ENCODE measurements at regions not wholly inside any gene's neighbourhood (a gene's known extent, or its start where the extent isn't known, plus 50 kb on each side); places are given as distances from the start of the nearest gene placed in this dataset.
"Not testable (repeated sequence)": the region's sequence is repeated elsewhere in the genome, so short reads cannot be mapped to it uniquely, and the experiment has no call there.

- no peaks in the 10 kb centered on the region for H3K36me3 Mint-ChIP-seq (ENCODE audit: insufficient read depth)
- no peak for ATAC-seq (replicated peaks)
- H3K27ac Mint-ChIP-seq: no peak overlapping the region
Measured at GRCh38 chr19:32053861-32054260, 291.5 kb upstream of the ZNF507 start.

GRCh38 chr19:32058131-32058530, 287.3 kb upstream of the ZNF507 start:
- peaks cover under 1 to 1% of the 10 kb centered on the region in 2 donors for H3K9me3 Mint-ChIP-seq
- ATAC-seq (replicated peaks) (no peak), DNase-seq (no peak)
- H3K4me3 Mint-ChIP-seq: no peak overlapping the region
- no peaks in the 10 kb centered on the region for H3K36me3 Mint-ChIP-seq (ENCODE audit: insufficient read depth)
- H3K27me3 Mint-ChIP-seq: peaks cover 0 to 6% of the 10 kb centered on the region in 2 donors
- H3K27ac Mint-ChIP-seq: no peak overlapping the region
- no peaks in the 10 kb centered on the region for H3K4me1 Mint-ChIP-seq (ENCODE audit: low read depth in 2 of 2)

More at GRCh38 chr19:32053861-32054260, 291.5 kb upstream of the ZNF507 start:
- H3K4me3 Mint-ChIP-seq: no peak overlapping the region
- no peak for DNase-seq
- no peaks in the 10 kb centered on the region for H3K4me1 Mint-ChIP-seq (ENCODE audit: low read depth in 2 of 2)
- peaks cover 1 to 8% of the 10 kb centered on the region in 2 donors for H3K9me3 Mint-ChIP-seq
- peaks cover 9 to 15% of the 10 kb centered on the region in 2 donors for H3K27me3 Mint-ChIP-seq

- Mint-ChIP-seq H3K27ac (no peak overlapping the region), H3K36me3 (ENCODE audit: insufficient read depth) (no peaks in the 10 kb centered on the region), H3K4me1 (ENCODE audit: low read depth in 2 of 2) (no peaks in the 10 kb centered on the region), H3K9me3 (peaks cover 0 to 1% of the 10 kb centered on the region in 2 donors), H3K4me3 (no peak overlapping the region), H3K27me3 (peaks cover 0 to 6% of the 10 kb centered on the region in 2 donors)
- ATAC-seq (replicated peaks) (no peak), DNase-seq (no peak)
Measured at GRCh38 chr19:32061315-32061714, 284.1 kb upstream of the ZNF507 start.

GRCh38 chr19:32063601-32064000, 281.8 kb upstream of the ZNF507 start:
- DNase-seq: no peak
- no peak for ATAC-seq (replicated peaks)
- H3K4me1 Mint-ChIP-seq (ENCODE audit: low read depth in 2 of 2): no peaks in the 10 kb centered on the region
- no peak overlapping the region for H3K4me3 Mint-ChIP-seq
- H3K9me3 Mint-ChIP-seq: no peaks in the 10 kb centered on the region
- H3K36me3 Mint-ChIP-seq (ENCODE audit: insufficient read depth): no peaks in the 10 kb centered on the region
- H3K27me3 Mint-ChIP-seq: peaks cover 0 to 1% of the 10 kb centered on the region in 2 donors
- H3K27ac Mint-ChIP-seq: no peak overlapping the region

GRCh38 chr19:32066056-32066455, 279.4 kb upstream of the ZNF507 start:
- no peak overlapping the region for H3K27ac Mint-ChIP-seq
- no peak overlapping the region for H3K4me3 Mint-ChIP-seq
- ATAC-seq (replicated peaks) (no peak), DNase-seq (no peak)
- H3K4me1 Mint-ChIP-seq (ENCODE audit: low read depth in 2 of 2): no peaks in the 10 kb centered on the region
- H3K9me3 Mint-ChIP-seq: no peaks in the 10 kb centered on the region
- H3K27me3 Mint-ChIP-seq: peaks cover 0 to 10% of the 10 kb centered on the region in 2 donors
- H3K36me3 Mint-ChIP-seq (ENCODE audit: insufficient read depth): no peaks in the 10 kb centered on the region

GRCh38 chr19:32067685-32068084, 277.7 kb upstream of the ZNF507 start:
- Mint-ChIP-seq H3K9me3 (no peaks in the 10 kb centered on the region), H3K36me3 (ENCODE audit: insufficient read depth) (no peaks in the 10 kb centered on the region), H3K27me3 (peaks cover 0 to 10% of the 10 kb centered on the region in 2 donors), H3K4me1 (ENCODE audit: low read depth in 2 of 2) (no peaks in the 10 kb centered on the region), H3K4me3 (no peak overlapping the region), H3K27ac (no peak overlapping the region)
- ATAC-seq (replicated peaks) (no peak), DNase-seq (no peak)

- H3K4me3 Mint-ChIP-seq: no peak overlapping the region
- DNase-seq (no peak), ATAC-seq (replicated peaks) (no peak)
- peaks cover 0 to 10% of the 10 kb centered on the region in 2 donors for H3K27me3 Mint-ChIP-seq
- H3K27ac Mint-ChIP-seq: no peak overlapping the region
- H3K4me1 Mint-ChIP-seq (ENCODE audit: low read depth in 2 of 2): no peaks in the 10 kb centered on the region
- no peaks in the 10 kb centered on the region for H3K36me3 Mint-ChIP-seq (ENCODE audit: insufficient read depth)
- no peaks in the 10 kb centered on the region for H3K9me3 Mint-ChIP-seq
Measured at GRCh38 chr19:32068793-32069192, 276.6 kb upstream of the ZNF507 start.

GRCh38 chr19:32070101-32070500, 275.3 kb upstream of the ZNF507 start:
- Mint-ChIP-seq H3K9me3 (no peaks in the 10 kb centered on the region), H3K27ac (no peak overlapping the region), H3K36me3 (ENCODE audit: insufficient read depth) (no peaks in the 10 kb centered on the region), H3K4me1 (ENCODE audit: low read depth in 2 of 2) (no peaks in the 10 kb centered on the region), H3K4me3 (no peak overlapping the region), H3K27me3 (peaks cover 0 to 10% of the 10 kb centered on the region in 2 donors)
- DNase-seq (no peak), ATAC-seq (replicated peaks) (no peak)

- H3K4me3 Mint-ChIP-seq: no peak overlapping the region
- no peaks in the 10 kb centered on the region for H3K36me3 Mint-ChIP-seq (ENCODE audit: insufficient read depth)
- H3K4me1 Mint-ChIP-seq (ENCODE audit: low read depth in 2 of 2): no peaks in the 10 kb centered on the region
- H3K27me3 Mint-ChIP-seq: no peaks in the 10 kb centered on the region
- no peak for DNase-seq
- ATAC-seq (replicated peaks): no peak
- no peak overlapping the region for H3K27ac Mint-ChIP-seq
- H3K9me3 Mint-ChIP-seq: peaks cover 4 to 8% of the 10 kb centered on the region in 2 donors
Measured at GRCh38 chr19:32082028-32082427, 263.4 kb upstream of the ZNF507 start.

- H3K36me3 Mint-ChIP-seq (ENCODE audit: insufficient read depth); ATAC-seq (replicated peaks); H3K4me3 Mint-ChIP-seq; H3K4me1 Mint-ChIP-seq (ENCODE audit: low read depth in 2 of 2); H3K27me3 Mint-ChIP-seq; H3K27ac Mint-ChIP-seq; H3K9me3 Mint-ChIP-seq; DNase-seq: not testable (repeated sequence)
Measured at GRCh38 chr19:32084756-32085363, 260.6 kb upstream of the ZNF507 start.

- H3K27me3 Mint-ChIP-seq: peaks cover 10 to 19% of the 10 kb centered on the region in 2 donors
- DNase-seq: no peak
- no peaks in the 10 kb centered on the region for H3K36me3 Mint-ChIP-seq (ENCODE audit: insufficient read depth)
- H3K27ac Mint-ChIP-seq: no peak overlapping the region
- ATAC-seq (replicated peaks): no peak
- H3K9me3 Mint-ChIP-seq: peaks cover 4 to 5% of the 10 kb centered on the region in 2 donors
- no peak overlapping the region for H3K4me3 Mint-ChIP-seq
- no peaks in the 10 kb centered on the region for H3K4me1 Mint-ChIP-seq (ENCODE audit: low read depth in 2 of 2)
Measured at GRCh38 chr19:32091241-32091640, 254.2 kb upstream of the ZNF507 start.

GRCh38 chr19:32097011-32097410, 248.4 kb upstream of the ZNF507 start:
- Mint-ChIP-seq H3K36me3 (ENCODE audit: insufficient read depth) (no peaks in the 10 kb centered on the region), H3K27me3 (peaks cover 15 to 18% of the 10 kb centered on the region in 2 donors)

GRCh38 chr19:32097620-32098019, 247.8 kb upstream of the ZNF507 start:
- no peaks in the 10 kb centered on the region for H3K4me1 Mint-ChIP-seq (ENCODE audit: low read depth in 2 of 2)
- H3K36me3 Mint-ChIP-seq (ENCODE audit: insufficient read depth): no peaks in the 10 kb centered on the region
- DNase-seq: no peak
- ATAC-seq (replicated peaks): no peak
- peaks cover 4 to 5% of the 10 kb centered on the region in 2 donors for H3K9me3 Mint-ChIP-seq
- no peak overlapping the region for H3K4me3 Mint-ChIP-seq
- no peak overlapping the region for H3K27ac Mint-ChIP-seq
- peaks cover 15 to 20% of the 10 kb centered on the region in 2 donors for H3K27me3 Mint-ChIP-seq

More at GRCh38 chr19:32097011-32097410, 248.4 kb upstream of the ZNF507 start:
- Mint-ChIP-seq H3K9me3 (peaks cover 4 to 5% of the 10 kb centered on the region in 2 donors), H3K27ac (no peak overlapping the region), H3K4me3 (no peak overlapping the region), H3K4me1 (ENCODE audit: low read depth in 2 of 2) (no peaks in the 10 kb centered on the region)
- DNase-seq (no peak), ATAC-seq (replicated peaks) (no peak)

GRCh38 chr19:32098968-32099367, 246.4 kb upstream of the ZNF507 start:
- Mint-ChIP-seq H3K27ac (no peak overlapping the region), H3K27me3 (peaks cover 6 to 22% of the 10 kb centered on the region in 2 donors), H3K36me3 (ENCODE audit: insufficient read depth) (no peaks in the 10 kb centered on the region), H3K9me3 (no peaks in the 10 kb centered on the region), H3K4me1 (ENCODE audit: low read depth in 2 of 2) (no peaks in the 10 kb centered on the region), H3K4me3 (no peak overlapping the region)
- ATAC-seq (replicated peaks) (no peak), DNase-seq (no peak)

Data from effector memory CD8-positive, alpha-beta T cell (primary cell).